GM10248 (cell line): ENCODE measurements at regions not wholly inside any gene's neighbourhood (a gene's known extent, or its start where the extent isn't known, plus 50 kb on each side); places are given as distances from the start of the nearest gene placed in this dataset.
"Not testable (repeated sequence)": the region's sequence is repeated elsewhere in the genome, so short reads cannot be mapped to it uniquely, and the experiment has no call there.

Experiments used
- CTCF ChIA-PET: fragments of 300-600 bp; sonication (Branson Sonifier 250); formaldehyde crosslinking; extraction: SDS; loops from one replicate; lab custom pipeline; 2021; ENCODE audit warnings: antibody characterized with exemption; lab: Yijun Ruan, JAX
- POLR2A ChIA-PET: fragments of 350-650 bp; sonication (Branson Sonifier 250); formaldehyde crosslinking; extraction: SDS; loops from one replicate; lab custom pipeline; 2020; ENCODE audit warnings: antibody characterized with exemption; lab: Yijun Ruan, JAX
- DNase-seq: peaks from one replicate; pipeline ENCODE4 v3.0.0; 2012; ENCODE audit errors: extremely low spot score
- TF ChIP-seq, protein P1 (sequence below): IDR thresholded peaks from 2 replicates; pipeline ENCODE4 v1.5.1; 2012; ENCODE audit warnings: mild to moderate bottlenecking, low read depth; ENCODE audit errors: extremely low read depth, missing control alignments, control extremely low read depth

DNA sequence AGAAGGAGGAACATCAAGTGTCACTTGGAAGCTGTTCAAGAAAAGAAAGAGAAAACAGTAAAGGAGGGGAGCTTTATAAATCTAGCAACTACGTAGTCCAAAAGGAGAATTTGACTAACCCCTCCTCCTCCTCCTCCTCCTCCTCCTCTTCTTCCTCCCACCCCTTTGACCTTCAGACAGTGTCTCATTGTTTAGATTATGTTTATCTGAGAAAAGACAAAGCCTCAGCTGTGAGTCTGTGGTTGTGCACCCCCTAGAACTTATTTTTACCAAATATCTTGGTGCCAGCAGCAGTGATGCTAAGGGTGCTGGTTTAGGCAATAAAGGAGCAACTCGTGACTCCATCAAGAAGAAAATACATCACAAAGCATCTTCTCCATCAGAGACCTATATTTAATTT, 68.9 kb upstream of the BMP2K start:
- POLR2A ChIA-PET = no interaction called here
- CTCF ChIA-PET = interaction anchor here (0.7 to 1.3 kb wide), 3 partner anchors 43 to 63 kb away, joined by 3 to 4 read pairs (median 4); no protein-coding TSS in a partner anchor
- DNase-seq = no peak
- TF ChIP-seq, protein P1, sequence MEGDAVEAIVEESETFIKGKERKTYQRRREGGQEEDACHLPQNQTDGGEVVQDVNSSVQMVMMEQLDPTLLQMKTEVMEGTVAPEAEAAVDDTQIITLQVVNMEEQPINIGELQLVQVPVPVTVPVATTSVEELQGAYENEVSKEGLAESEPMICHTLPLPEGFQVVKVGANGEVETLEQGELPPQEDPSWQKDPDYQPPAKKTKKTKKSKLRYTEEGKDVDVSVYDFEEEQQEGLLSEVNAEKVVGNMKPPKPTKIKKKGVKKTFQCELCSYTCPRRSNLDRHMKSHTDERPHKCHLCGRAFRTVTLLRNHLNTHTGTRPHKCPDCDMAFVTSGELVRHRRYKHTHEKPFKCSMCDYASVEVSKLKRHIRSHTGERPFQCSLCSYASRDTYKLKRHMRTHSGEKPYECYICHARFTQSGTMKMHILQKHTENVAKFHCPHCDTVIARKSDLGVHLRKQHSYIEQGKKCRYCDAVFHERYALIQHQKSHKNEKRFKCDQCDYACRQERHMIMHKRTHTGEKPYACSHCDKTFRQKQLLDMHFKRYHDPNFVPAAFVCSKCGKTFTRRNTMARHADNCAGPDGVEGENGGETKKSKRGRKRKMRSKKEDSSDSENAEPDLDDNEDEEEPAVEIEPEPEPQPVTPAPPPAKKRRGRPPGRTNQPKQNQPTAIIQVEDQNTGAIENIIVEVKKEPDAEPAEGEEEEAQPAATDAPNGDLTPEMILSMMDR = no peak

DNA sequence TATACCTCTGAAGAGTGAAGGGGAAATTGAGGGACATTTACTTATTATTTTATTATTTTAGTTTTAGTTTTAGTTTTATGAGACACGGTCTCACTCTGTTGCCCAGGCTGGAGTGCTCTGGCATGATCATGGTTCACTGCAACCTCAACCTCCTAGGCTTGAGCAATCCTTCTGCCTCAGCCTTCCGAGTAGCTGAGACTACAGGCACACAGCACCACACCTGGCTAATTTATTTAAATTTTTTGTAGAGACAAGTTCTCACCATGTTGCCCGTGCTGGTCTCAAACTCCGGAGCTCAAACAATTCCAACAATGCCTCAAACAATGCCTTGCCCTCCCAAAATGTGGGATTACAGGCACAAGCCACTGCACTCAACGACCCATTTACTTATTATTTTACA, 68.4 kb upstream of the BMP2K start:
- no peak for DNase-seq
- CTCF ChIA-PET = interaction anchor here (0.7 to 1.3 kb wide), 3 partner anchors 42 to 63 kb away, joined by 3 to 4 read pairs (median 4); no protein-coding TSS in a partner anchor
- POLR2A ChIA-PET = no interaction called here
- TF ChIP-seq, protein P1 = no peak

DNA sequence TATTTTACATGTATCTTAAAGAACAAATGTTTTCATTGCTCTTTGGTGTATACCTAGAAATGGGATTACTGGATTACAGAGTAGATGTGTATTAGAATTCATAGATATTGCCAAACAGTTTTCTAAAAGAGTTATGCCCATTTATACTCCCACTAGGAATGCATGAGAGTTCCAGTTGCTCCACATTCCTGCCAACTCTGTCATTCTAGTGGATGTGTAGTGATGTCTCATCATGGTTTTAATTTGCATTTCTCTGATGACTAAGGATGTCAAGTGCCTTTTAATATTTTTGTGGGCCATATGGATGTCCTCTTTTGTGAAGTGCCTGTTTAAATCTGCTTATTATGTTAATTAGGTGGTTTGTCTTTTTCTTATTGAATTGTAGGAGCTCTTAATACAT, 65.6 kb upstream of the BMP2K start:
- DNase-seq = no peak
- CTCF ChIA-PET = interaction anchor here (1.5 to 1.7 kb wide), 2 partner anchors 11 to 15 kb away, joined by 3 to 10 read pairs; no protein-coding TSS in a partner anchor
- POLR2A ChIA-PET = no interaction called here
- TF ChIP-seq, protein P1 = no peak

DNA sequence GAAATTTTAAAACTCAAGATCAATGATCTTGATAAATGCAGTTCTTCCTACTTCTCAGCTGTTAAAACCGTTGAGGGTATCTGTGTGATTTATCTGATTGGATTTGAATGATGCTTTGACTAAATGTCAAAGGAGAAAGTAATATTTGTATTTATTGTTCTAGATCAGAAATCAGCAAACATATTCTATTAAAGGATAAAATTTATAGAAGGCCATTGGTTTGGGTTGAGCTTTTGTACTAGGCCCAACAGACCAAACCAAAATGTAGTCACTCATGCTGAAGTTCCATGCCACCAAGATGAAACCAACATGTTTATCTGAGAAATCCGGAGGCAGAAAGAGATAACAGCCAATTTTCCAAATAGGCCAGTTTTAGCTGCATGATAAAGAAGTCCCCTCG, 64.5 kb upstream of the BMP2K start:
- TF ChIP-seq, protein P1 = no peak
- DNase-seq = no peak
- CTCF ChIA-PET = interaction anchor here (0.7 to 1.8 kb wide), 6 partner anchors 10 to 66 kb away, joined by 3 to 10 read pairs (median 4); no protein-coding TSS in a partner anchor
- POLR2A ChIA-PET = no interaction called here

DNA sequence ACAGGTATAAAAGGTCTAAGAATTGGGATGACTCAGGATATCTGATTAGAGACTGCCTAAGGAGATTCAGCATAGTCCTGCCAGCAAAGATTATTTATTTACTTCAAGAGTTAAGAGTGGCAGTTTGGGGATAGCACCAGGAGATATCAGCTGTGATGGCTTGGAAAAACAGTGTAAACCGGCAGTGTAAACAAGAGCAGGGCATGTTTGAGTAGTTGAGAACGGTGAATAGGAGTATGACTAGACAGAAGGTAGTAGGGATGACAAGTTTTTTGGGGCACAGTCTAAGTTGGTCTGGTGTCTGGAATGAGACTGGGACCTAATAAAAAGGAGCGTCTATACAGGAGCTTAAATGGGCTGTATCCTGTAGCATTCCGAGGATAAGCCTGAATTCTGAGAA, 61.6 kb upstream of the BMP2K start:
- POLR2A ChIA-PET, CTCF ChIA-PET, DNase-seq: not testable (repeated sequence)

DNA sequence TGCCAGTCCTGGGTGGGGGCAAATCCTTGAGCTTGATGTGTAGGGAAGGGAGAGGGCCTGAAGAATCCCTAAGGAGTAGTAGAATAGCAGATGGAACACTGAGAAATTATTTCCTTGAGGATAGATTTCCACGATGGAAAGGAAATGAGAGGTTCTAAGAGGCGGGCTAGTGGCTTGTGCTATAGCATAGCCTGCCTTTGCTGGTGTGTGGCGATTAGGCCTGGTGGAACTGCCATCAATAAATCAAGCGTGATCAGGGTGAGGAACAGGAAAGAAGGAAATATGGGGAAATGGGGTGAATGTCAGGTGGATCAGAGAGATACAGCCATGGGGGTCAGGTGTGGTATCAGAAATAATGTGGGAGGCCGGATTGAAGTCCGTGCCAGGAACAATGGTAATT, 60.8 kb upstream of the BMP2K start:
- CTCF ChIA-PET, DNase-seq, POLR2A ChIA-PET: not testable (repeated sequence)

DNA sequence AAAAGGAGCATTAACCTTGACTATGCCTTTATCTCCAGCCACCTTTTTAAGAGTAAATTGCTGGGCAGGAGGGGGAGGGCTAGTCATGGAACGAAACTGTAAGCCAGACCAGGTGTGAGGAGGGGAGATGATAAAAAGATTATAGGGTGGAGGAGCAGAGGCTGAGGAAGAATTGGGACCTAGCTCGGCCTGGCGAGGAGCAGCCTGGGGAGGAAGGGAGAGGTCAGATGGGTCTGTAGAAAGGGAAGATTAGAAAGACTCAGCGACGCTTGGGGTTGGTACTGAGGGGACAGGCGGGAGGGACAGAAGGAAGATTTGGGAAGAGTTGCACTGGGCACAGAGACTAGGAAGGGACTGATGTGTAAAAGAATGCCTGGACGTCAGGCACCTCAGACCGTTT, 58.4 kb upstream of the BMP2K start:
- POLR2A ChIA-PET, DNase-seq, CTCF ChIA-PET: not testable (repeated sequence)

DNA sequence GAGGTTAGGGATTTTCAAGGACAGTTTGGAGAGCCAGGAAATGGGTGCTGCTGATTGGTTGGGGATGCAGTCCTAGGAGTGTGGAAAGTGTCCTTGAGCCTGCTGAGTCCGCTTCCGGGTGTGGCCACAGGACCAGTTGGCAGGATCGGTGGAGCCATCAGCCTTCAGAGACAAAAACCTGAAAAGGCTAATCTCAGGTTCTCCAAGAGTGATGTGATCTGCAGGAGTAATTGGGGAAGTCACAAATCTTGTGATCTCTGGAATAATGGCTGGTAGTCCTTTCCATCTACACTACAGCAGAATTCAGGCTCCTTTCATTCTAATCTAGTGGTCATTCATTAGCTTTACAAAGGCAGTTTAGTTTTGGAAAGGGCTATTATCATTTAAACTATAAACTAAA, 55.9 kb upstream of the BMP2K start:
- TF ChIP-seq, protein P1 = no peak
- CTCF ChIA-PET = no interaction called here
- DNase-seq = no peak
- POLR2A ChIA-PET = no interaction called here
